GM12873 (cell line): ENCODE measurements at regions not wholly inside any gene's neighbourhood (a gene's known extent, or its start where the extent isn't known, plus 50 kb on each side); places are given as distances from the start of the nearest gene placed in this dataset.

ENCODE experiments used
- TF ChIP-seq, protein P1 (sequence below): IDR thresholded peaks from 2 replicates; pipeline ENCODE4 v1.5.1; 2012; ENCODE audit warnings: low read depth, mild to moderate bottlenecking, moderate library complexity, low read length, control low read depth; ENCODE audit not compliant: insufficient read depth; ENCODE audit errors: missing control alignments

GRCh38 chr2:185219981-185220380 lies 518.6 kb upstream of the FSIP2 start:
- TF ChIP-seq, protein P1, sequence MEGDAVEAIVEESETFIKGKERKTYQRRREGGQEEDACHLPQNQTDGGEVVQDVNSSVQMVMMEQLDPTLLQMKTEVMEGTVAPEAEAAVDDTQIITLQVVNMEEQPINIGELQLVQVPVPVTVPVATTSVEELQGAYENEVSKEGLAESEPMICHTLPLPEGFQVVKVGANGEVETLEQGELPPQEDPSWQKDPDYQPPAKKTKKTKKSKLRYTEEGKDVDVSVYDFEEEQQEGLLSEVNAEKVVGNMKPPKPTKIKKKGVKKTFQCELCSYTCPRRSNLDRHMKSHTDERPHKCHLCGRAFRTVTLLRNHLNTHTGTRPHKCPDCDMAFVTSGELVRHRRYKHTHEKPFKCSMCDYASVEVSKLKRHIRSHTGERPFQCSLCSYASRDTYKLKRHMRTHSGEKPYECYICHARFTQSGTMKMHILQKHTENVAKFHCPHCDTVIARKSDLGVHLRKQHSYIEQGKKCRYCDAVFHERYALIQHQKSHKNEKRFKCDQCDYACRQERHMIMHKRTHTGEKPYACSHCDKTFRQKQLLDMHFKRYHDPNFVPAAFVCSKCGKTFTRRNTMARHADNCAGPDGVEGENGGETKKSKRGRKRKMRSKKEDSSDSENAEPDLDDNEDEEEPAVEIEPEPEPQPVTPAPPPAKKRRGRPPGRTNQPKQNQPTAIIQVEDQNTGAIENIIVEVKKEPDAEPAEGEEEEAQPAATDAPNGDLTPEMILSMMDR = no peak

- TF ChIP-seq, protein P1 = no peak
Observed at GRCh38 chr2:185222311-185222710, 516.3 kb upstream of the FSIP2 start.

GRCh38 chr2:185227391-185227790 lies 511.2 kb upstream of the FSIP2 start:
- TF ChIP-seq, protein P1 = no peak

GRCh38 chr2:185239491-185239890 lies 499.1 kb upstream of the FSIP2 start:
- TF ChIP-seq, protein P1 = no peak

GRCh38 chr2:185240796-185241195 lies 497.8 kb upstream of the FSIP2 start:
- TF ChIP-seq, protein P1 = no peak

DNA sequence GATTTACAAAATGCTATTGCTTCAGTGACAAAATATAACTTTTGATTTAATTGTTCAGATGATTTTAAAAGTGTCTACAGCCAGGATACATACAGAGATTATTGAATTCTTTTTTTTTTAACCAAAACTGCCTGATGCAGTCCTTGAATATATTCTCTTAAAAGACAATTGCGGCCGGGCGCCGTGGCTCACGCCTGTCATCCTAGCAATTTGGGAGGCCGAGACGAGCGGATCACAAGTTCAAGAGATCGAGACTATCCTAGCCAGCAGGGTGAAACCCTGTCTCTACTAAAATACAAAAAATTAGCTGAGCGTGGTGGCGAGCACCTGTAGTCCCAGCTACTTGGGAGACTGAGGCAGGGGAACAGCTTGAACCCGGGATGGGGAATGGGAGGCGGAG lies 497.0 kb upstream of the FSIP2 start:
- TF ChIP-seq, protein P1 = no peak

GRCh38 chr2:185242462-185242861 lies 496.1 kb upstream of the FSIP2 start:
- TF ChIP-seq, protein P1 = no peak

- TF ChIP-seq, protein P1 = no peak
Observed at GRCh38 chr2:185245216-185245615, 493.4 kb upstream of the FSIP2 start.
